Hepatocyte (in vitro differentiated cells): ENCODE measurements at regions not wholly inside any gene's neighbourhood (a gene's known extent, or its start where the extent isn't known, plus 50 kb on each side); places are given as distances from the start of the nearest gene placed in this dataset.

ENCODE experiments used
- DNase-seq: peaks from one replicate; pipeline ENCODE4 v3.0.0-alpha.2; 2016; ENCODE audit warnings: low spot score
- H2AFZ ChIP-seq: fragments of 200-600 bp; sonication (generic); 2 replicates; pipeline ENCODE4 v1.6.0; 2016; ENCODE audit warnings: antibody characterized with exemption, mild to moderate bottlenecking
- H3K27ac ChIP-seq: fragments of 200-600 bp; sonication (generic); 2 replicates; pipeline ENCODE4 v1.5.1; 2016; ENCODE audit warnings: mild to moderate bottlenecking
- H3K27me3 ChIP-seq: fragments of 200-600 bp; sonication (generic); 2 replicates; pipeline ENCODE4 v1.6.1; 2016
- H3K36me3 ChIP-seq: fragments of 200-600 bp; sonication (generic); replicated peaks from 2 replicates; pipeline ENCODE4 v1.5.1; 2016; ENCODE audit warnings: low read depth; ENCODE audit not compliant: insufficient read depth
- H3K4me1 ChIP-seq: fragments of 200-600 bp; sonication (generic); 2 replicates; pipeline ENCODE4 v1.5.1; 2016; ENCODE audit warnings: mild to moderate bottlenecking, moderate library complexity; ENCODE audit not compliant: insufficient read depth
- H3K4me2 ChIP-seq: fragments of 200-600 bp; sonication (generic); 2 replicates; pipeline ENCODE4 v1.6.0; 2016
- H3K4me3 ChIP-seq: fragments of 200-600 bp; sonication (generic); 2 replicates; pipeline ENCODE4 v1.5.1; 2016; ENCODE audit warnings: mild to moderate bottlenecking
- H3K79me2 ChIP-seq: fragments of 200-600 bp; sonication (generic); 2 replicates; pipeline ENCODE4 v1.6.0; 2017; ENCODE audit warnings: mild to moderate bottlenecking
- H3K9me2 ChIP-seq: fragments of 200-600 bp; sonication (generic); replicated peaks from 2 replicates; pipeline ENCODE4 v1.6.0; 2017; ENCODE audit warnings: mild to moderate bottlenecking; ENCODE audit not compliant: insufficient read depth
- H3K9me3 ChIP-seq: fragments of 200-600 bp; sonication (generic); 2 replicates; pipeline ENCODE4 v1.5.1; 2016; ENCODE audit warnings: low read depth, mild to moderate bottlenecking
- H4K20me1 ChIP-seq: fragments of 200-600 bp; sonication (generic); 2 replicates; pipeline ENCODE4 v1.6.0; 2016; ENCODE audit warnings: mild to moderate bottlenecking; ENCODE audit not compliant: insufficient read depth, poor library complexity, severe bottlenecking
- EZH2 ChIP-seq: fragments of 200-600 bp; sonication (generic); IDR thresholded peaks from 2 replicates; pipeline ENCODE4 v1.6.1; 2016; ENCODE audit warnings: antibody characterized with exemption, mild to moderate bottlenecking, borderline replicate concordance
- EZH2phosphoT487 ChIP-seq: fragments of 200-600 bp; sonication (generic); IDR thresholded peaks from one replicate; pipeline ENCODE4 v1.6.1; 2018; ENCODE audit warnings: antibody characterized with exemption, mild to moderate bottlenecking, low read depth, moderate library complexity; ENCODE audit not compliant: unreplicated experiment, severe bottlenecking
- WGBS: methylation state at CpG from one replicate; pipeline ENCODE4 v1.1.6; 2016; ENCODE audit warnings: low lambda C conversion rate; ENCODE audit errors: missing lambda C conversion rate; 5-methylcytosine and 5-hydroxymethylcytosine counted together
- TF ChIP-seq, protein P1 (sequence below): fragments of 200-600 bp; sonication (generic); IDR thresholded peaks from 2 replicates; pipeline ENCODE4 v1.5.1; 2016; ENCODE audit warnings: antibody characterized with exemption, mild to moderate bottlenecking; ENCODE audit not compliant: poor library complexity

DNA sequence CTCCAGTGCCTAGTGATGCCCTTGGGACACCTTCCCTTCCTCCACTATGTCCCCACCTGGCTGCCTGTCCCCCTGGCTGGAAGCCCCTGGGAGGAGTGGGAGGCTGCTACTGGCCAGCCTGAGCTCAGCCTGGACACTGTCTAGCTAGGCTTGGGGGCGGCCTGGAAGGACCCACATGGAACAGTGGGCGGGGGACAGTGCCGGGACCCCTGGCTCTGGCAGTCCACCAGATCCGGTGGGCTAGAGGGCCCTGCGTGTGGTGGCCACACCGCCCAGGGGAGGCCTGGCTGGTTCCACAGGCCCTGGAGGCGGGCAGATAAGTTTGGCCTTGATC, 388.0 kb upstream of the TNRC6C start:
- 98% methylated on average over 7 of the region's 7 CpGs for WGBS
- no peaks in the 10 kb centered on the region for H4K20me1 ChIP-seq
- DNase-seq = no peak

DNA sequence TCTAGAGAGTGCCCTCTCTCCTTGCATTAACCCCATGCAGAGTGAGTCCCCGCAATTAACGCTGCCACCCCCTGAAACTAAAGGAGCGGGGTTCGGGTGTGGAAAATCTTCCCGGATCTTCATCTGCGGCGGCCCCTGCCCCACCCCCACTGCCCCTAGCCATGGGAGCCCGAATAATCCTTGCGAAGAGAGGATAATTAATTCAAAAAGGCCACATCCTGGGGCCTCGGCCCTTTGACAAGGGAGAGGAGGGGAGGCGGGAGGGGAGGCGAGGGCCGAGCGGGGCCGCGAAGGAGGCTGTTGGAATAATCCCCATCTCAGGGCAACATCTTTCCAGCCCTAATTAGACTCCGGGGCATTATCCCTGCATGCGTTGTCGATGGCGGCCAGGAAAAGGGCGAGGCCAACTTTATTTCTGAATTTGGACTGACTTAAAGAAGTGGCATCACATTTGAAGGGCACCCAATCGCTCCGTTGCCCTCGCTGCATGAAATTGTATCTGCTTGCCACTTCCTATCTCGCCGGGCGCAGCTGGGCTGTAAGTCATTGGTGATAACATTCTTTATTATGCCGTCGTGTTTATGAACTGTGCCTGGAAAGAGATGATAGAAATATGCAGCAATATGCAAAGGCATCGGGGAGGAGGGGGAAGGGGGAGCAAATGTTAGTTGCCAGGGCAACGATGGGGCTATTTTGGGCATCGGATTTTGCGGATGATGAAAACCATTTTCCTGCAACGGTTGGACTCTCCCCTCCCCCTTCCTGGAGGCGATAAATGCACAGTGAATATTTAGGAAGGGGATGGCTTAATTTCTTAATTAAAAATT, 387.1 kb upstream of the TNRC6C start:
- no peak overlapping the region for H3K27ac ChIP-seq
- H2AFZ ChIP-seq = no peak overlapping the region
- H3K27me3 ChIP-seq = peaks cover 23% of the 10 kb centered on the region
- no peaks in the 10 kb centered on the region for H3K79me2 ChIP-seq
- H3K9me2 ChIP-seq = no peaks in the 10 kb centered on the region
- peak overlapping the region; percentile 65 for H3K4me2 ChIP-seq
- TF ChIP-seq, protein P1, sequence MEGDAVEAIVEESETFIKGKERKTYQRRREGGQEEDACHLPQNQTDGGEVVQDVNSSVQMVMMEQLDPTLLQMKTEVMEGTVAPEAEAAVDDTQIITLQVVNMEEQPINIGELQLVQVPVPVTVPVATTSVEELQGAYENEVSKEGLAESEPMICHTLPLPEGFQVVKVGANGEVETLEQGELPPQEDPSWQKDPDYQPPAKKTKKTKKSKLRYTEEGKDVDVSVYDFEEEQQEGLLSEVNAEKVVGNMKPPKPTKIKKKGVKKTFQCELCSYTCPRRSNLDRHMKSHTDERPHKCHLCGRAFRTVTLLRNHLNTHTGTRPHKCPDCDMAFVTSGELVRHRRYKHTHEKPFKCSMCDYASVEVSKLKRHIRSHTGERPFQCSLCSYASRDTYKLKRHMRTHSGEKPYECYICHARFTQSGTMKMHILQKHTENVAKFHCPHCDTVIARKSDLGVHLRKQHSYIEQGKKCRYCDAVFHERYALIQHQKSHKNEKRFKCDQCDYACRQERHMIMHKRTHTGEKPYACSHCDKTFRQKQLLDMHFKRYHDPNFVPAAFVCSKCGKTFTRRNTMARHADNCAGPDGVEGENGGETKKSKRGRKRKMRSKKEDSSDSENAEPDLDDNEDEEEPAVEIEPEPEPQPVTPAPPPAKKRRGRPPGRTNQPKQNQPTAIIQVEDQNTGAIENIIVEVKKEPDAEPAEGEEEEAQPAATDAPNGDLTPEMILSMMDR = no peak
- TF ChIP-seq EZH2phosphoT487 (no peak), EZH2 (no peak)
- DNase-seq = no peak
- H4K20me1 ChIP-seq = no peaks in the 10 kb centered on the region
- H3K9me3 ChIP-seq = no peaks in the 10 kb centered on the region
- WGBS = 45% methylated on average over 34 of the region's 35 CpGs
- no peak overlapping the region for H3K4me3 ChIP-seq
- no peaks in the 10 kb centered on the region for H3K36me3 ChIP-seq
- H3K4me1 ChIP-seq = peaks cover 7% of the 10 kb centered on the region

More for the DNA sequence above, 388.0 kb upstream of the TNRC6C start:
- TF ChIP-seq EZH2phosphoT487 (no peak), EZH2 (no peak)
- TF ChIP-seq, protein P1 = no peak
- Histone ChIP-seq H3K27me3 (peaks cover 23% of the 10 kb centered on the region), H2AFZ (no peak overlapping the region), H3K36me3 (no peaks in the 10 kb centered on the region), H3K9me3 (no peaks in the 10 kb centered on the region), H3K27ac (no peak overlapping the region), H3K9me2 (no peaks in the 10 kb centered on the region), H3K4me2 (no peak overlapping the region), H3K79me2 (no peaks in the 10 kb centered on the region), H3K4me1 (peaks cover 7% of the 10 kb centered on the region), H3K4me3 (no peak overlapping the region)

DNA sequence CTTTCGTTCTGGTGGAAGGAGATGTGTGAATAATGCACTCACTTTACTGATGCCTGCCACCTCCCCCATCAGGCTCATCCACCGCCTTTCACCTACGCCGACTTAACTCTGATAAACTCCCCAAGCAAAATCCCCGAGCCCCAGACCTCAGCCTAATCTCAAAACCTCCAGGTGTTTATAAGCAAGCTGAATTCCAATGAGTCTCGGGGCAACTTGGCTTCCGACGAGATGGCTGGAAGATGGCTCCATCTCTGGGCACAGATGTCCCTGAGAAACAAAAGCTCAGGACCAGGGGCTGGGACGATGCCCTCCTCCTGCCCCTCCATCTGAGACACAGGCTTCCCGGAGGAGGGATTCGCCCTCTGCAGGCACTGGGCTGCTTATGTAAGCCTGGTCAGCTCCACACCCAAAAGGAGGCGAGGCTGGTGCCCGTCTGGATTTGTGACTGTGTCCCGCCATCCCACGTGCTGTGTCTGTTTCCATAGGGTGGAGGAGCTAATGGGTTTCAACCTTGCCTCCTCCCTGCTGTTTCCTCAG, 386.4 kb upstream of the TNRC6C start:
- Histone ChIP-seq H3K9me3 (no peaks in the 10 kb centered on the region), H3K36me3 (no peaks in the 10 kb centered on the region), H4K20me1 (no peaks in the 10 kb centered on the region), H2AFZ (no peak overlapping the region), H3K27me3 (peaks cover 23% of the 10 kb centered on the region), H3K4me3 (no peak overlapping the region), H3K4me1 (peaks cover 7% of the 10 kb centered on the region), H3K79me2 (no peaks in the 10 kb centered on the region), H3K27ac (no peak overlapping the region), H3K4me2 (peak overlapping the region; percentile 65), H3K9me2 (no peaks in the 10 kb centered on the region)
- 40% methylated on average over 15 of the region's 15 CpGs for WGBS
- TF ChIP-seq EZH2phosphoT487 (no peak), EZH2 (no peak)
- TF ChIP-seq, protein P1 = no peak
- no peak for DNase-seq
